ENCODE measurements at regions not wholly inside any gene's neighbourhood (a gene's known extent, or its start where the extent isn't known, plus 50 kb on each side); places are given as distances from the start of the nearest gene placed in this dataset.
A peak's percentile ranks its signal among the peaks of the same experiment; 100 is the strongest.

DNA sequence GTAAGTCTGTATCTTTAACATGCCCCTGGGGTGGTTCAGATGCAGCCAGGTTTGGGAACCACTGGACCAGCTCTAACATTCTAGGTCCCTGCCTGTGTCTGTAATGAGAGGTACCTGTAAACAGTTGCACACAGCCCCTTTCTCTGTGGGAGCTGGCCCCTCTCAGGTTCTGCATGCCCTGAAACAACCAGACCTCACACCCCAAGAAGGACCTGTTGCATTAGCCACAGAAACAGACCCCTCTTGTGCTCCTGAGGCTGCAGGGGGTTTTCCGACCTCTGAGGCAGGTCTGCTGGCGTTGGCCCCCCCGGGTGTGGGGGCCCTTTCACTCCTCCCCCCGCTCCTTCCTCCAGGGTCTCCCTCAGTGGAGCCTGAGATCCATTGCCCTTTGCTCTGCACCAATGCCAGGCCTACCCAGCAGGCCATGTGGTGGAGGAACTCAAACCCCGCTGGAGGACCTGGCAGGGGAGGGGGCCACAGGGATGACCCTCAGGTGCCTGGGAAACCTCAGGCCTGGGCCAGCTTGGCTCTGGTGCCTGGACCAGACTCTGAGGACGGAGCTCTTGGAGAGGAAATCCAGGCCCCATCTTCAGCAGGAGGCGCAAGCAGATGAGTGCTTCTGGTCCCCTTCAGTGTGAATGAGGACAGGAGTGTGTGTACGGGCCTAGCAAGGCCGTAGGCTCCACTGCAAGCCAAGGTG is 61.4 kb upstream of the PJA1 start:
- no peak for DNase-seq (ENCODE audit: low spot score)

DNA sequence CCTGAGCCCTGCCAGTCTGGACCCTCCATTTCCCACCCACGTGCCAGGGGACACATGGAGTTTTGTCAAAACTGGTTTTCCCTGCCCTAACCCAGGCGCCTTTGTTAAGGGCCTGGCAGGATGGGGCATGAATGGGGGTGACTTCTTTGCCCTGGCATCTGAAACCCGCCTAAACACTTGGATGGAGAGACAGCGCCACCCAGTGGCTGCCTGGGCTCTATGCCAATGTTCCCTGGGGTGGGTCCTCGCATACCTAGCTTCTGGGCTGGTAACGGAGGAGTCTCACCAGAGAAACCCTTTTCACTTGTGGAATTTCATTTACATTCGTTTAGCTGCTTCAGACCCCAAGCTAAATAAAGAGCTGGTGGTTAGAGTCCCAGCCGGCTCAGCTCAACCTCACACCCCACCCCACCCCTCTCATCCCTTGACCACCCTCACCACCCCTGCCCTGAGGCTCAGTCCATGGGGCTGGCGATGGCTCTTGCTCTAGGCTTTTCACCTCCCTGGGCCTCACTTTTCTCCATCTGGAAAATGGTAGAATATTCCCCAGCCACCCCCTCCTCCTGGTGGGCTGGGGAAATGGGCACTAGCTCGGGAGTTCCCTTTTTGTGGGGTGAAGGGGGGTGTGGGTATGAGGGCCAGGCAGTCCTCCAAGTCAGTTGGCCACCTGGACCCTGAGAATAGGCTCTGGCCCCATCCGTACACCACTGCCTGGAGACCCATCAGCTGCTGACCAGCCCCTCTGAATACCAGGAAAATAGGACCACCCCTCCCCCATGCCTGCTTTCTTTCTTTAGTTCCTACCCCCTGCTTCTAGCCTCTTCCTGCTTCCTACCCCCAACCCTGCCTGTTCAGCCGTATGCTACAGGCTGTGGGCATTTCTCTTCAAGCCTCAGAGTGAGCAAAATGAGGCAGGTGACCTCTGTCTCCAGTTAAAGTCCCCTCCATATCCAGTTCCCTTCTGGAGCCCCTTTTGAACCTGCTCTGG is 57.1 kb upstream of the PJA1 start:
- DNase-seq (ENCODE audit: low spot score), result peak; percentile 72

DNA sequence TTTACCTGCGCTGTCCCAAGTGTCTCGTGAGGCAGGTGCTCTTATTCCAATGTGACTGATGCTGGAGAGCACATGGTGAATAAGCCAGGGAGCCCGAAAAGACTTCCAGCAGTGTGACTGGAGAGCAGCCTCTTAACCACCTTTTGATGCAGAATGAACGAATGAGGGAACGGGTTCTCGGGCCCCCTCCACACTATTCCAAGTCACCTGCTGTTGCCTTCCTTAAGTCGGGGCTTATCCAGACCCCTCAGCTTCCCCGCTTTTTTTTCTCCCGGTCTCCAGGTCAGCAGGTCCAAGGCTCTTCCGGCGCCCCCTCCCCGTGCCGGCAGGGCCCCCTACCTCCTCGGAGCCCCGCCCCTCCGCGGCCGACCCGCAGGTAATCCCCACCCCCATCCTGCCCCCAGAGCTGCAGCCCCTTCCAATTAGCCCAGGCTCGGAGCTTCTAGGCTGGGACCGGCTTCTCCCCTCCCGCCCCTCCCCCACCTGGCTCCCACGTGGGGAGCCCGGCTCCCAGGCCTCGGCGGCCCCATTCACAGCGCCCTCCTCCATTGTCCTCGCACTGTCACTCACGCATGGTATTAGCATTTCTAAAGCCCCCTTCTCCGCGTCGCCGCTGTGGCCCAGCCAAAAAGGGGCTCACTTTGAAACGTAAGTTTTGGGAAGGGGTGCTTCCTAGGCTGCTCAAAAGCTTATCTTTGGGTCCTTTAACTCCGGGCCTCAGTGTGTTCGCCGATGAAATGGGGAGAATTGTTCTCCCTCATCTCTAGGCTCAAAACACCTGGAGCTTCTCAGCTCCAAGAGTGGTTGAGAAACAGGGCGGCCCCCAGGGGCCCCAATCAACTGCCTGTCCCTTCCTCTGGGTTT is 56.2 kb upstream of the PJA1 start:
- no peak for DNase-seq (ENCODE audit: low spot score)

DNA sequence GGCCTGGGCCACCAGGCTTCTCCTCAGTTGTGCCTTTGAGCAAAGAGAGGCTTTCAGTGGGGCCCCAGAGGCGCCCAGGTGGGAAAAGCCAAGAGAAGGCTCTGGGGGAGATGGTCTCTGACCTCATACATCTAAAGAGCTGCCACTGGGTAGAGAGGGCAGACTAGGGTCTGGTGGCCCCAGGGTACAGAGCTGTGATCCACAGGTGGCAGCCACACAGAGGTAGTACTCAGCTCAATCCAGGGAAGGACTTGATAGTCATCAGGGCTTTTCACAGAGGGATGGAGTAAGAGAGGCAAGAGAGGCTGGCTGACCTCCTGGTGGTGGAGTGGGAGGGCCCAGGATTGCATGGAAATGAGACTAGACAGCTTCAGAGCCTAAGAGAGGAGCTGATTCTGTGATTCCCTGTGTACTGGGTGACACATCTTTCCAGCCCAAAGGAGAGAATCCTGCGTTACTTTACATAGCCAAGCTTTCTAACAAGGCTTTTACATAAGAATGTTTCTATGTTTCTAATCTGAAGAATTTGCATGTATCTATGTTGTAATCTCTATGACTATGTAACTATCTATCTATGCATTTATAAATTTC is 53.2 kb upstream of the PJA1 start:
- DNase-seq (ENCODE audit: low spot score), result no peak

DNA sequence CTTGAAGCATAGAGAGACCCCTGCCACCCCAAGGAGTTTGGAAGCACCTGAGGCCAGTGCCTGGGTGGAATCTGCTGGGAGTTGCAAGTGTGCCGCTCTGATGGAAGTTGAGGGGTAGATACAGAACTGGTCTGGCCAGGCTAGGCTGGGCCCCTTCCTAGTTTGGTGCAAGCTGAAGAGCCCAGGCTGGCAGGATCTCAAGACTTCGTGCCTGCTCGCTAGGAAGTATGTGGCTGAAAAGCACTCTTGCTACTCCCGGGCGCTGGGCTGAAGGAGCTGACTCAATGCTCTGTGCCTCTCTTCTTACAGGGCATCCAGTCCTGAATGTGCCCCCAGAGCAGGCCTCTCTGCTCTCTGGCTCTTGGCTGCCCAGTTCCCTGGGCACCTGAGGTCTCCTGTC is 51.7 kb upstream of the PJA1 start:
- no peak for DNase-seq (ENCODE audit: low spot score)

DNA sequence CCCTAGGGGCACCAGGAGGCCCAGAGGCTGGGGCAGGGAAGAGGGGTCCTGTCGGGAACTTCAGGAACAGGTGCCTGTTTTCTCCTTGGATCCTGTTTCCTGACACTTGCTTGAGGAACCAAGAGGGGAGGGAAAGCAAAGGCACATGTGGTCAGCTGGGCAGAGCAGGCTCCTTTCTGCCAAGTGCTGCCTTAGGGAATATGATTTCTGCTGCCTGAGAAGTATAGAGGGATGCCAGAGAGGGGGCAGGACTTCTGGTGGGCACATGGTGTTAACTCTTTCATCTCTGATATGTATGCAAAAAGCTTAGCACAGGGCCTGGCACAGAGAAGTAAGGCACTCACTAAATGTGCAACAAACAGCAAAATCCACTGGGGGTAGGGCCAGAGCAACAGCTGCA is 51.2 kb upstream of the PJA1 start:
- DNase-seq (ENCODE audit: low spot score), result no peak

DNA sequence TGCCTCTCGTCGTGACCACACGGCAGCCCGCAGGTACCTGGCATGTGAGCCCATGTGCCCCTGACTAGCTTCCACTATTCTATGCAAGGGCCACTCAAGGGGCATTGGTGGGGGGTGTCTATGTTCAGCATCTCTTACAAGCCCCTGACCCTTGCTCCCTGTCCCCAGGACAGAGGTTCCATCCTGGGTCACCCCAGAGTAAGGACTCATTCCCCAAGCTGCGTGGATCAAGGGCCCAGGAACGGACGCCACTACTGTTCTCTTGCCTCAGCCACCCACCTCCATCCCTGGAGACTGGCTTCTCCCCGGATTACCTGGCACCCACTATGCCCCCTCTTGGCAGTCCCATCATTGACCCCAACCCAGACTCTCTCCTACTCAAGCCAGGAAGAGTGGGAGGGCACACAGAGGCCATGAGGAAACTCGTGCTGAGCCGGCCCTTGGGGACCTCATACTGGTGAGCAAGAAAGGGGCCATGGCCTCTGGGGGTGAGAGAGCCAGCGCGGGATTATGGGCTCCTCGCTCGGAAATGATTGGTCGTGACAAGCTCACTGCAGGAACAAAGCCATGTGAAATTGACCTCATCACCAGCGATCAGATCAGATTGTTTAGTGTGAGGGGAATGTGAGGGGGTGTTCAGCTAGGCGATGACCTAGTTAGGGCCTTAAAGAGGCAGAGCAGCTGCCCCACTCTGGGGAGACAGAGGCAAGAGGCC is 50.1 kb upstream of the PJA1 start:
- DNase-seq (ENCODE audit: low spot score), result no peak

All from activated CD4-positive, alpha-beta T cell treated with anti-CD3 and anti-CD28 coated beads, Interleukin-2, Interleukin-4, amounts not matched to agents 100 ng/mL and 50 ng/mL, durations not matched to agents 16 hours and 8 hours (primary cell).